Heart left ventricle (tissue), 16 donors: ENCODE measurements at regions not wholly inside any gene's neighbourhood (a gene's known extent, or its start where the extent isn't known, plus 50 kb on each side); places are given as distances from the start of the nearest gene placed in this dataset.
A peak's percentile ranks its signal among the peaks of the same experiment; 100 is the strongest.

Experiments used
- ATAC-seq, 4 donors: fragments of 200-7000 bp; cut with Tn5 transposase; one replicate each; pipeline ENCODE4 v1.9.1; 2020 to 2022; ENCODE audit warnings: moderate library complexity in 4 of 4, mild to moderate bottlenecking in 3 of 4, moderate number of reproducible peaks in 1 of 4
- DNase-seq, 5 donors: peaks; one replicate each; pipeline ENCODE4 v3.0.0-alpha.2; 2020
- H3K27ac ChIP-seq, 12 donors: fragments of 200-600 bp; sonication (generic) in 4 of 12; one replicate each; pipeline versions ENCODE4 v1.5.0 to v1.8.0; 2016 to 2022; ENCODE audit warnings: mild to moderate bottlenecking in 2 of 12
- H3K27me3 ChIP-seq, 9 donors: fragments of 200-600 bp; sonication (generic) in 2 of 9; one replicate each; pipeline versions ENCODE4 v1.5.1 to v1.8.0; 2016 to 2022; ENCODE audit warnings: mild to moderate bottlenecking in 3 of 9
- H3K36me3 ChIP-seq, 9 donors: fragments of 200-600 bp; sonication (generic) in 2 of 9; one replicate each; pipeline versions ENCODE4 v1.5.0 to v1.8.0; 2018 to 2022; ENCODE audit warnings: mild to moderate bottlenecking in 2 of 9
- H3K4me1 ChIP-seq, 12 donors: fragments of 200-600 bp; sonication (generic) in 4 of 12; one replicate each; pipeline versions ENCODE4 v1.5.0 to v1.8.0; 2016 to 2022; ENCODE audit warnings: mild to moderate bottlenecking in 3 of 12
- H3K4me3 ChIP-seq, 12 donors: fragments of 200-600 bp; sonication (generic) in 4 of 12; one replicate each; pipeline versions ENCODE4 v1.5.0 to v1.8.0; 2017 to 2022; ENCODE audit warnings: mild to moderate bottlenecking in 9 of 12, moderate library complexity in 4 of 12
- H3K9me3 ChIP-seq, 12 donors: fragments of 200-600 bp; sonication (generic) in 4 of 12; one replicate each; pipeline versions ENCODE4 v1.5.0 to v1.8.0; 2016 to 2022; ENCODE audit warnings: mild to moderate bottlenecking in 1 of 12
- CTCF ChIP-seq, 12 donors: fragments of 200-600 bp; sonication (generic) in 4 of 12; IDR thresholded peaks; one replicate each; pipeline versions ENCODE4 v1.5.0 to v1.8.0; 2018 to 2022; ENCODE audit warnings: antibody characterized with exemption in 12 of 12, mild to moderate bottlenecking in 5 of 12
- POLR2A ChIP-seq, 2 donors: fragments of 450-650 bp; IDR thresholded peaks; one replicate each; pipeline ENCODE4 v1.6.1; 2017; ENCODE audit warnings: antibody characterized with exemption in 2 of 2, mild to moderate bottlenecking in 2 of 2, moderate library complexity in 2 of 2
- WGBS, 4 donors: extraction: QIAGEN DNeasy Blood & Tissue Kit in 2 of 4; methylation state at CpG; one replicate each; pipeline versions ENCODE4 v1.1.5 to v1.1.7; 2013 to 2018; 5-methylcytosine and 5-hydroxymethylcytosine counted together
- intact Hi-C, 10 donors: fragments of 100-400 bp; cut with DNase I; formaldehyde crosslinking; loops; one replicate each; pipeline versions ENCODE4 v1.11.1 to v1.14.2; 2022
- donor health status: ischemic (EF 13 %, LVEDD 7.1; RV severe dilation, severe dysfunction).
- donor health status: healthy with polysubstance abuse.
- donor health status: DM: no; HTN: yes; CAD: no.
- donor health status: DM: no; HTN: no; CAD: no.
- donor health status: ischemic (EF 25% LVEDD 6.9; RV normal size, moderate dysfunction).
- donor health status: ischemic (EF 25% LVEDD 5.7; RV mildly dilated, moderate dysfunction).
- donor health status: healthy.
- donor health status: DM: yes; HTN: yes; CAD: no.
- donor health status: ischemic (EF 35%, LVEDD 5.7; RV mildly dilated, moderate dysfunction).
- donor health status: nonischemic (EF 11% LVEDD 7.7; RV severe dilation, severe dysfunction).
- donor health status: DM: yes; HTN: yes; CAD: no.
- donor health status: PGD.
- donor health status: ischemic (EF 29% LVEDD 5.4; RV normal size, mild dysfunction).
- donor health status: nonischemic (EF 23%, LVEDD 6.1; RV moderate dilation, normal function).

DNA sequence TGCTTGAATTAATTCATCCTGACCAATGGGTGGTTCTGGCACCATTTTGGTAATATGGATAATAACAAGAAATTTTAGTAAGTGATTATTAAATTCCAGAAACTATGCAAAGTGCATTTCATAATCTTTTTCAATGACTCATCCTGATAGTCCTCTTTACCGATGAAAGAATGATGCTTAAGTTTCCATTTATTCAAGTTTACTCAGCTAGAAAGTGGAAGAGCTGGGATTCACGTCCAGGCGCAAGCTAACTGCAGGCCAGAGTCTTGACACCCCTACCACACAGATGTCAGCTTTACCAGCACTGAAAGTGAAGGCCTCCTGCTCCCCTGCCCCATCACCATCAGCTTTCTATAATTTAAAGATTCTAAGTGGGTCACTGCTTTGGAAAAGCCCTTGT, 493.5 kb upstream of the WWC1 start:
- intact Hi-C loops = no loop called here
- no peaks in the 10 kb centered on the region for H3K27me3 ChIP-seq
- no peaks in the 10 kb centered on the region for H3K4me1 ChIP-seq
- H3K27ac ChIP-seq = no peak overlapping the region
- ATAC-seq (no peak), DNase-seq (no peak)
- H3K9me3 ChIP-seq = no peaks in the 10 kb centered on the region
- H3K4me3 ChIP-seq = no peak overlapping the region
- TF ChIP-seq CTCF (IDR thresholded peaks at IDR 0.05) = no peak
- H3K36me3 ChIP-seq = no peaks in the 10 kb centered on the region
- WGBS, 4 donors = 70 to 81% (median 75%) methylated on average over 3 of the region's 3 CpGs

GRCh38 chr5:167798448-167798847, 493.0 kb upstream of the WWC1 start:
- no peaks in the 10 kb centered on the region for H3K4me1 ChIP-seq
- 84 to 87% (median 85%) methylated on average over 7 of the region's 7 CpGs for whole genome bisulfite sequencing, 4 donors
- H3K4me3 ChIP-seq = no peak overlapping the region
- ATAC-seq (peak in 2 of 4 donors; percentile 22 to 32), DNase-seq (peak in 2 of 5 donors; percentile 26 to 28)
- TF ChIP-seq POLR2A (IDR thresholded peaks at IDR 0.05) (no peak), CTCF (IDR thresholded peaks at IDR 0.05) (no peak)
- H3K9me3 ChIP-seq = no peaks in the 10 kb centered on the region
- no peaks in the 10 kb centered on the region for H3K27me3 ChIP-seq
- H3K36me3 ChIP-seq = no peaks in the 10 kb centered on the region
- intact Hi-C loops = no loop called here
- no peak overlapping the region for H3K27ac ChIP-seq

GRCh38 chr5:167800427-167800826, 491.0 kb upstream of the WWC1 start:
- Histone ChIP-seq H3K27ac (no peak overlapping the region), H3K4me1 (no peaks in the 10 kb centered on the region), H3K9me3 (no peaks in the 10 kb centered on the region), H3K4me3 (no peak overlapping the region), H3K36me3 (no peaks in the 10 kb centered on the region), H3K27me3 (no peaks in the 10 kb centered on the region)
- ATAC-seq (no peak), DNase-seq (no peak)
- intact Hi-C loops = no loop called here
- no peak for TF ChIP-seq CTCF (IDR thresholded peaks at IDR 0.05)
- no peak for TF ChIP-seq POLR2A (IDR thresholded peaks at IDR 0.05)
- WGBS, 4 donors = 78 to 82% (median 81%) methylated on average over 4 of the region's 4 CpGs

DNA sequence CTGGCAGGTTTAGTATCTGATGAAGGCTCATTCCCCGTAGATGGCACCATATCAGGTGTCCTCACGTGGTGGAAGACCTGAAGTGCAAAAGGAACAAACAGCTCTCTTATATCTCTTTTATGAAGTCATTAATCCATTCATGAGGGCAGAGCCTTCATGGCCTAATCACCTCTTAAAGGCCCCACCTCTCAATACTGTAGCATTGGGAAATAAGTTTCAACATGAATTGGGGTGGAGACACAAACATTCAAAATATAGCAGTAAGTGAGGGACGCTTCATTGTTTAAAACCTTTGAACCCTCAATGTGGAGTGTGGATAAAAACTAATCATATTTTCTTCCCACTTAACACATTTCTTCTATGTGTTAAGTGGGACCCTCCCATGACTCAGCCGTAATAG, 489.4 kb upstream of the WWC1 start:
- H3K9me3 ChIP-seq = no peaks in the 10 kb centered on the region
- no peaks in the 10 kb centered on the region for H3K4me1 ChIP-seq
- H3K4me3 ChIP-seq = no peak overlapping the region
- no peak overlapping the region for H3K27ac ChIP-seq
- H3K36me3 ChIP-seq = no peaks in the 10 kb centered on the region
- intact Hi-C loops = no loop called here
- DNase-seq (no peak), ATAC-seq (no peak)
- H3K27me3 ChIP-seq = no peaks in the 10 kb centered on the region
- 87 to 91% (median 88%) methylated on average over 4 of the region's 4 CpGs for WGBS, 4 donors
- TF ChIP-seq POLR2A (IDR thresholded peaks at IDR 0.05) = no peak
- TF ChIP-seq CTCF (IDR thresholded peaks at IDR 0.05) = no peak
